ENCODE measurements at regions not wholly inside any gene's neighbourhood (a gene's known extent, or its start where the extent isn't known, plus 50 kb on each side); places are given as distances from the start of the nearest gene placed in this dataset.
A peak's percentile ranks its signal among the peaks of the same experiment; 100 is the strongest.

- H3K9me3 ChIP-seq (ENCODE audit: control insufficient read depth, insufficient read depth, low read depth, low read length), result no peaks in the 10 kb centered on the region
- ChIA-PET CTCF (interaction anchor here (0.5 to 8.0 kb wide), 77 partner anchors 9 to 1368 kb away, joined by 3 to 100 read pairs (median 4); no protein-coding TSS in a partner anchor), POLR2A (interaction anchor here (0.6 to 0.8 kb wide), 4 partner anchors 52 to 565 kb away, joined by 3 to 5 read pairs (median 3); no protein-coding TSS in a partner anchor)
- H3K27ac ChIP-seq (ENCODE audit: extremely low read depth, low read depth, low read length), result no peak overlapping the region
- H3K4me1 ChIP-seq (ENCODE audit: control insufficient read depth, insufficient read depth, low read length), result no peaks in the 10 kb centered on the region
- H3K4me3 ChIP-seq (ENCODE audit: low read depth, low read length), result no peak overlapping the region
- H3K36me3 ChIP-seq (ENCODE audit: control insufficient read depth in 2 of 2, insufficient read depth in 1 of 2, low read length in 2 of 2), result no peaks in the 10 kb centered on the region
- TF ChIP-seq ZNF660 (tag by site-specific recombination; IDR thresholded peaks at IDR 0.05) (0 out of 2 replicates have a peak, but pooled peaks have one; percentile 41), ZNF514 (tag by site-specific recombination; IDR thresholded peaks at IDR 0.05) (no peak), ZSCAN30 (tag by site-specific recombination; IDR thresholded peaks at IDR 0.05) (peak; percentile 65), ZFP69B (tag by site-specific recombination; IDR thresholded peaks at IDR 0.05) (no peak), ZFHX2 (tag by site-specific recombination; conservative IDR thresholded peaks at IDR 0.05) (peak; percentile 41; the same call in 1 of the 2 replicates), CTCF (tag by site-specific recombination; IDR thresholded peaks at IDR 0.05) (peak; percentile 84), PRDM10 (tag by site-specific recombination; IDR thresholded peaks at IDR 0.05) (peak; percentile 22; the same call in 1 of the 2 replicates), ZNF10 (tag by site-specific recombination; IDR thresholded peaks at IDR 0.05) (0 out of 2 replicates have a peak, but pooled peaks have one; percentile 28), ZNF398 (tag by site-specific recombination; IDR thresholded peaks at IDR 0.05) (no peak), ZNF24 (tag by site-specific recombination; IDR thresholded peaks at IDR 0.05) (0 out of 2 replicates have a peak, but pooled peaks have one; percentile 26), TRIM28 (IDR thresholded peaks at IDR 0.05; ENCODE audit: borderline replicate concordance, low read length) (peak; percentile 64; the same call in 1 of the 2 replicates), SCRT1 (tag by site-specific recombination; IDR thresholded peaks at IDR 0.05; ENCODE audit: borderline replicate concordance) (peak; percentile 95), SCRT2 (tag by site-specific recombination; IDR thresholded peaks at IDR 0.05) (peak; percentile 97), ZNF2 (tag by site-specific recombination; IDR thresholded peaks at IDR 0.05) (peak; percentile 67; the same call in 1 of the 2 replicates), ZNF654 (tag by site-specific recombination; IDR thresholded peaks at IDR 0.05; ENCODE audit: low read depth) (peak; percentile 86), SP7 (tag by site-specific recombination; IDR thresholded peaks at IDR 0.05) (0 out of 2 replicates have a peak, but pooled peaks have one; percentile 37), EGR2 (tag by site-specific recombination; IDR thresholded peaks at IDR 0.05; ENCODE audit: low read depth) (peak; percentile 47; the same call in 1 of the 2 replicates)
- TF ChIP-seq, protein P1, sequence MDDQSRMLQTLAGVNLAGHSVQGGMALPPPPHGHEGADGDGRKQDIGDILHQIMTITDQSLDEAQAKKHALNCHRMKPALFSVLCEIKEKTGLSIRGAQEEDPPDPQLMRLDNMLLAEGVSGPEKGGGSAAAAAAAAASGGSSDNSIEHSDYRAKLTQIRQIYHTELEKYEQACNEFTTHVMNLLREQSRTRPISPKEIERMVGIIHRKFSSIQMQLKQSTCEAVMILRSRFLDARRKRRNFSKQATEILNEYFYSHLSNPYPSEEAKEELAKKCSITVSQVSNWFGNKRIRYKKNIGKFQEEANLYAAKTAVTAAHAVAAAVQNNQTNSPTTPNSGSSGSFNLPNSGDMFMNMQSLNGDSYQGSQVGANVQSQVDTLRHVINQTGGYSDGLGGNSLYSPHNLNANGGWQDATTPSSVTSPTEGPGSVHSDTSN (CRISPR knock-in tag; IDR thresholded peaks at IDR 0.05), result no peak
- TF ChIP-seq, protein P2, sequence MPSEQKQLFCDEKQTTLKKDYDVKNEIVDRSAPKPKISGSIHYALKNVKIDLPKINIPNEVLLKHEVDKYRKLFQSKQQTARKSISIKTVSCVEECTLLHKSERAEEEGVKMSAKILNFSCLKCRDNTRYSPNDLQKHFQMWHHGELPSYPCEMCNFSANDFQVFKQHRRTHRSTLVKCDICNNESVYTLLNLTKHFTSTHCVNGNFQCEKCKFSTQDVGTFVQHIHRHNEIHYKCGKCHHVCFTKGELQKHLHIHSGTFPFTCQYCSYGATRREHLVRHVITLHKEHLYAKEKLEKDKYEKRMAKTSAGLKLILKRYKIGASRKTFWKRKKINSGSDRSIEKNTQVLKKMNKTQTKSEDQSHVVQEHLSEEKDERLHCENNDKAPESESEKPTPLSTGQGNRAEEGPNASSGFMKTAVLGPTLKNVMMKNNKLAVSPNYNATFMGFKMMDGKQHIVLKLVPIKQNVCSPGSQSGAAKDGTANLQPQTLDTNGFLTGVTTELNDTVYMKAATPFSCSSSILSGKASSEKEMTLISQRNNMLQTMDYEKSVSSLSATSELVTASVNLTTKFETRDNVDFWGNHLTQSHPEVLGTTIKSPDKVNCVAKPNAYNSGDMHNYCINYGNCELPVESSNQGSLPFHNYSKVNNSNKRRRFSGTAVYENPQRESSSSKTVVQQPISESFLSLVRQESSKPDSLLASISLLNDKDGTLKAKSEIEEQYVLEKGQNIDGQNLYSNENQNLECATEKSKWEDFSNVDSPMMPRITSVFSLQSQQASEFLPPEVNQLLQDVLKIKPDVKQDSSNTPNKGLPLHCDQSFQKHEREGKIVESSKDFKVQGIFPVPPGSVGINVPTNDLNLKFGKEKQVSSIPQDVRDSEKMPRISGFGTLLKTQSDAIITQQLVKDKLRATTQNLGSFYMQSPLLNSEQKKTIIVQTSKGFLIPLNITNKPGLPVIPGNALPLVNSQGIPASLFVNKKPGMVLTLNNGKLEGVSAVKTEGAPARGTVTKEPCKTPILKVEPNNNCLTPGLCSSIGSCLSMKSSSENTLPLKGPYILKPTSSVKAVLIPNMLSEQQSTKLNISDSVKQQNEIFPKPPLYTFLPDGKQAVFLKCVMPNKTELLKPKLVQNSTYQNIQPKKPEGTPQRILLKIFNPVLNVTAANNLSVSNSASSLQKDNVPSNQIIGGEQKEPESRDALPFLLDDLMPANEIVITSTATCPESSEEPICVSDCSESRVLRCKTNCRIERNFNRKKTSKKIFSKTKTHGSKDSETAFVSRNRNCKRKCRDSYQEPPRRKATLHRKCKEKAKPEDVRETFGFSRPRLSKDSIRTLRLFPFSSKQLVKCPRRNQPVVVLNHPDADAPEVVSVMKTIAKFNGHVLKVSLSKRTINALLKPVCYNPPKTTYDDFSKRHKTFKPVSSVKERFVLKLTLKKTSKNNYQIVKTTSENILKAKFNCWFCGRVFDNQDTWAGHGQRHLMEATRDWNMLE (tag by site-specific recombination; conservative IDR thresholded peaks at IDR 0.05; ENCODE audit: low read depth), result peak; percentile 39; the same call in 1 of the 2 replicates
- TF ChIP-seq, protein P3, sequence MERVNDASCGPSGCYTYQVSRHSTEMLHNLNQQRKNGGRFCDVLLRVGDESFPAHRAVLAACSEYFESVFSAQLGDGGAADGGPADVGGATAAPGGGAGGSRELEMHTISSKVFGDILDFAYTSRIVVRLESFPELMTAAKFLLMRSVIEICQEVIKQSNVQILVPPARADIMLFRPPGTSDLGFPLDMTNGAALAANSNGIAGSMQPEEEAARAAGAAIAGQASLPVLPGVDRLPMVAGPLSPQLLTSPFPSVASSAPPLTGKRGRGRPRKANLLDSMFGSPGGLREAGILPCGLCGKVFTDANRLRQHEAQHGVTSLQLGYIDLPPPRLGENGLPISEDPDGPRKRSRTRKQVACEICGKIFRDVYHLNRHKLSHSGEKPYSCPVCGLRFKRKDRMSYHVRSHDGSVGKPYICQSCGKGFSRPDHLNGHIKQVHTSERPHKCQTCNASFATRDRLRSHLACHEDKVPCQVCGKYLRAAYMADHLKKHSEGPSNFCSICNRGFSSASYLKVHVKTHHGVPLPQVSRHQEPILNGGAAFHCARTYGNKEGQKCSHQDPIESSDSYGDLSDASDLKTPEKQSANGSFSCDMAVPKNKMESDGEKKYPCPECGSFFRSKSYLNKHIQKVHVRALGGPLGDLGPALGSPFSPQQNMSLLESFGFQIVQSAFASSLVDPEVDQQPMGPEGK (tag by site-specific recombination; IDR thresholded peaks at IDR 0.05), result peak; percentile 53; the same call in 1 of the 2 replicates
Observed at GRCh38 chr15:79595995-79596622, 164.0 kb downstream of the MINAR1 start.
